ENCODE measurements at regions not wholly inside any gene's neighbourhood (a gene's known extent, or its start where the extent isn't known, plus 50 kb on each side); places are given as distances from the start of the nearest gene placed in this dataset.
A peak's percentile ranks its signal among the peaks of the same experiment; 100 is the strongest.

- Histone ChIP-seq H3K4me3 (ENCODE audit: low read depth, low read length) (no peak overlapping the region), H3K27me3 (ENCODE audit: control insufficient read depth, insufficient read depth, low read length) (no peaks in the 10 kb centered on the region), H3K36me3 (ENCODE audit: control insufficient read depth, insufficient read depth, low read length) (no peaks in the 10 kb centered on the region)
- TF ChIP-seq, protein P1, sequence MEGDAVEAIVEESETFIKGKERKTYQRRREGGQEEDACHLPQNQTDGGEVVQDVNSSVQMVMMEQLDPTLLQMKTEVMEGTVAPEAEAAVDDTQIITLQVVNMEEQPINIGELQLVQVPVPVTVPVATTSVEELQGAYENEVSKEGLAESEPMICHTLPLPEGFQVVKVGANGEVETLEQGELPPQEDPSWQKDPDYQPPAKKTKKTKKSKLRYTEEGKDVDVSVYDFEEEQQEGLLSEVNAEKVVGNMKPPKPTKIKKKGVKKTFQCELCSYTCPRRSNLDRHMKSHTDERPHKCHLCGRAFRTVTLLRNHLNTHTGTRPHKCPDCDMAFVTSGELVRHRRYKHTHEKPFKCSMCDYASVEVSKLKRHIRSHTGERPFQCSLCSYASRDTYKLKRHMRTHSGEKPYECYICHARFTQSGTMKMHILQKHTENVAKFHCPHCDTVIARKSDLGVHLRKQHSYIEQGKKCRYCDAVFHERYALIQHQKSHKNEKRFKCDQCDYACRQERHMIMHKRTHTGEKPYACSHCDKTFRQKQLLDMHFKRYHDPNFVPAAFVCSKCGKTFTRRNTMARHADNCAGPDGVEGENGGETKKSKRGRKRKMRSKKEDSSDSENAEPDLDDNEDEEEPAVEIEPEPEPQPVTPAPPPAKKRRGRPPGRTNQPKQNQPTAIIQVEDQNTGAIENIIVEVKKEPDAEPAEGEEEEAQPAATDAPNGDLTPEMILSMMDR (IDR thresholded peaks at IDR 0.05; ENCODE audit: insufficient read depth, low read length, severe bottlenecking) = no peak
- no peak for FAIRE-seq
- no peak for DNase-seq (ENCODE audit: low read depth)
Observed at GRCh38 chr12:89238593-89238992, 113.7 kb downstream of the DUSP6 start.

- Histone ChIP-seq H3K4me3 (ENCODE audit: low read depth, low read length) (no peak overlapping the region), H3K27me3 (ENCODE audit: control insufficient read depth, insufficient read depth, low read length) (no peaks in the 10 kb centered on the region), H3K36me3 (ENCODE audit: control insufficient read depth, insufficient read depth, low read length) (no peaks in the 10 kb centered on the region)
- TF ChIP-seq, protein P1 (IDR thresholded peaks at IDR 0.05; ENCODE audit: insufficient read depth, low read length, severe bottlenecking) = no peak
- DNase-seq (ENCODE audit: low read depth) (no peak), FAIRE-seq (no peak)
Observed at GRCh38 chr12:89237763-89238162, 114.5 kb downstream of the DUSP6 start.

- DNase-seq (ENCODE audit: low read depth) = peak; percentile 99
- FAIRE-seq = peak; percentile 93
- Histone ChIP-seq H3K27me3 (ENCODE audit: control insufficient read depth, insufficient read depth, low read length) (no peaks in the 10 kb centered on the region), H3K4me3 (ENCODE audit: low read depth, low read length) (no peak overlapping the region), H3K36me3 (ENCODE audit: control insufficient read depth, insufficient read depth, low read length) (no peaks in the 10 kb centered on the region)
- TF ChIP-seq, protein P1 (IDR thresholded peaks at IDR 0.05; ENCODE audit: insufficient read depth, low read length, severe bottlenecking) = no peak
Observed at GRCh38 chr12:89236748-89237383, 115.4 kb downstream of the DUSP6 start.

DNA sequence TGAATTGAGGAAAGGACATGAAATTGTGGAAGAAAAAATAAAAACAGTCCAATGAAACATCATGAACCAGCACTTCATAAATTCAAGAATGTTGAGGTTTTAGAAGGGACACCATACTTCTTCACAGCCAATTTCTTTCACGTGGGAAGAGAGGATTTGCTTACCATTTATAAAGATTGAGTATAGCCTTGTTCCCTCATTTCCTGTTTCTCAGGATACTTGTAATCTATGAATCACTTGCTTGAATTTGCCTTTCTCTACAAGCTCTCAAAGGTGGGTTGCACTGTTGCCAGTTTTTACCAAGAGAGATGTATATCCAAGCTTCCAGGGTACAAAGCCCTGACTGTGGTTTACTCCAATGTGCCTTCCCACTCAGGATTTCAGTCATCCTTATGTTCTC is 116.1 kb downstream of the DUSP6 start:
- H3K27me3 ChIP-seq (ENCODE audit: control insufficient read depth, insufficient read depth, low read length) = no peaks in the 10 kb centered on the region
- no peak overlapping the region for H3K4me3 ChIP-seq (ENCODE audit: low read depth, low read length)
- H3K36me3 ChIP-seq (ENCODE audit: control insufficient read depth, insufficient read depth, low read length) = no peaks in the 10 kb centered on the region
- no peak for FAIRE-seq
- TF ChIP-seq, protein P1 (IDR thresholded peaks at IDR 0.05; ENCODE audit: insufficient read depth, low read length, severe bottlenecking) = no peak
- DNase-seq (ENCODE audit: low read depth) = peak; percentile 88

DNA sequence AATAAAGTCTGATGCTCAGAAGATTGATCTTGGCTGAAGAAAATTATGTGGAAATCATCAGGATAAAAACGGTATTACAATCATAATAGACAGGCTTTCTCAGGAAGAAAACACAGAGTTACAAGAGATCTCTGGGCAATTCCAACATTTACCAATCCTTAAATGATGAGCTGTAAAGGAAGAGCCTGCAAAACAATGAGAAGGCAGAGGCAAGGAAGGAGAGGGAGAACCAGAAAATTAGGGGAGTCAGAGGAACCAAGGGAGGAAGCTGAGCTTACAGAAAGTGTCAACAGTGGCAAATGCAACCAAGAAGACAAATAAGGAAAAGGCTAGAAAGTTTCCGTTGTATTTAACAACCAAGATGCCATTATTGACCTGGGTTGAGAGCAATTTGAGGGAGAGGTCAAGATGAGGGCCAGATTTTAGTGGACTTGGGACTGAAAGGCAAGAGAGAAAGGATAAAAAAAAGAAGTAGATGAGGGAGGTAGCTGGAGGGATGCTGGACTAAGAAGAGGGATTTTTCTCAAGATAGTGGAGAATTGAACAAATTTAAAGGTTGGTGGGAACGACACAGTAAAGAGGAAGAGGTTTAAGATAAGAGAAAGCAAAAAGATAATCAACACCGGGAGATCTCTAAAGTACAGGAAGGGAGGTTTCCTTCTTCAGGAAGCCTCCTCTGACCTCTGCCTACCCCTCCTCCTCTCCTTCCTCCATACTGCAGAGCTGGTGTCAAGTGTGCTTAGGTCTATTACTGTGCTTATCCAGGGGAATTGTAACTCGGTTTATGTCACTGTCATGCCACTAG is 116.9 kb downstream of the DUSP6 start:
- DNase-seq (ENCODE audit: low read depth) (no peak), FAIRE-seq (no peak)
- H3K36me3 ChIP-seq (ENCODE audit: control insufficient read depth, insufficient read depth, low read length) = no peaks in the 10 kb centered on the region
- TF ChIP-seq, protein P1 (IDR thresholded peaks at IDR 0.05; ENCODE audit: insufficient read depth, low read length, severe bottlenecking) = no peak
- no peak overlapping the region for H3K4me3 ChIP-seq (ENCODE audit: low read depth, low read length)
- H3K27me3 ChIP-seq (ENCODE audit: control insufficient read depth, insufficient read depth, low read length) = no peaks in the 10 kb centered on the region
